ENCODE measurements at regions not wholly inside any gene's neighbourhood (a gene's known extent, or its start where the extent isn't known, plus 50 kb on each side); places are given as distances from the start of the nearest gene placed in this dataset.

DNA sequence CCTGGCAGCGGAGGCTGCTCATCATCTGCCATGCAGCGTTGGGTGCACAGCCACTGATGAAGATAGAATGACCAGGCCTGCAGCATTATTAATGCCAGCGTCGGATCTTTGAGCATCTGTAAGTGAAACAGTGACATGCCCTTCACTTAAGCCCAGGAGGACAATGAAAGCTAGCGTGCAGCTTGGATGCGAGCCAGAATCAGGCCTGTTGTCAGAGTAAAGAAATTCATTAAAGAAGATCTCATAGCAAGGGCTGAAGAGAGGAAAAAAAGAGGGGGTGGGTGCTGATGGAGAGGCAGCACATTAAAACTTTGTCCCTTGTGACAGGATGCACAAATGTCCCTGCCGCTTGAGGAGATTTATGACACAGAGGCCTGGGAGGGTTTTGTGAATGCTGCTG, 186.1 kb upstream of the MAST4 start:
- TF ChIP-seq GATA2 (IDR thresholded peaks at IDR 0.05; ENCODE audit: low read depth, low read length) (peak; percentile 45), GATA3 (IDR thresholded peaks at IDR 0.05; ENCODE audit: low read depth, low read length) (no peak)
